Neural cell (in vitro differentiated cells): ENCODE measurements at regions not wholly inside any gene's neighbourhood (a gene's known extent, or its start where the extent isn't known, plus 50 kb on each side); places are given as distances from the start of the nearest gene placed in this dataset.

Experiments
- SMC3 ChIP-seq: fragments of 450-650 bp; conservative IDR thresholded peaks from 2 replicates; pipeline ENCODE4 v1.6.1; 2014; ENCODE audit warnings: antibody characterized with exemption, mild to moderate bottlenecking, moderate library complexity; ENCODE audit not compliant: poor library complexity
- TF ChIP-seq, protein P1 (sequence below): fragments of 450-650 bp; IDR thresholded peaks from 2 replicates; pipeline ENCODE4 v1.5.1; 2014; ENCODE audit warnings: antibody characterized with exemption, mild to moderate bottlenecking, moderate library complexity; ENCODE audit not compliant: poor library complexity, severe bottlenecking

DNA sequence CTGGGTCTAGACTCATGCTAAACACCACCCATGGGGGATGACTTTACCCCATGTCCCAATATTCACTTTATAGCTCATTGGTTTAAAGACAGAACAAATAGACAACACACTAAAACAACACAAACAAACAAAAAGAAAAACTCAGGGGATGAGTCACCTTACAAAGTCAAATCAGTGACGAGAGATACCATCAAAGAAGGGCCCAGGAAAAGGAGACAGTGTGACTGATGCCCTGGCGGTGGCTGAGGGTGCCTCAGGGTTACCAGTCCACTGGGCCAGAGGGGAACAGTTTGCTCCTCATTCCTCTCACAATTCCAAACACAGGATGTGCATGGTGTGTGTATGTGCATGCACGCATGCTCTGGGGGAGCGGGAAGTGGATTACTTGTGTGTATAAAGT is 171.3 kb upstream of the PRKCQ start:
- TF ChIP-seq, protein P1, sequence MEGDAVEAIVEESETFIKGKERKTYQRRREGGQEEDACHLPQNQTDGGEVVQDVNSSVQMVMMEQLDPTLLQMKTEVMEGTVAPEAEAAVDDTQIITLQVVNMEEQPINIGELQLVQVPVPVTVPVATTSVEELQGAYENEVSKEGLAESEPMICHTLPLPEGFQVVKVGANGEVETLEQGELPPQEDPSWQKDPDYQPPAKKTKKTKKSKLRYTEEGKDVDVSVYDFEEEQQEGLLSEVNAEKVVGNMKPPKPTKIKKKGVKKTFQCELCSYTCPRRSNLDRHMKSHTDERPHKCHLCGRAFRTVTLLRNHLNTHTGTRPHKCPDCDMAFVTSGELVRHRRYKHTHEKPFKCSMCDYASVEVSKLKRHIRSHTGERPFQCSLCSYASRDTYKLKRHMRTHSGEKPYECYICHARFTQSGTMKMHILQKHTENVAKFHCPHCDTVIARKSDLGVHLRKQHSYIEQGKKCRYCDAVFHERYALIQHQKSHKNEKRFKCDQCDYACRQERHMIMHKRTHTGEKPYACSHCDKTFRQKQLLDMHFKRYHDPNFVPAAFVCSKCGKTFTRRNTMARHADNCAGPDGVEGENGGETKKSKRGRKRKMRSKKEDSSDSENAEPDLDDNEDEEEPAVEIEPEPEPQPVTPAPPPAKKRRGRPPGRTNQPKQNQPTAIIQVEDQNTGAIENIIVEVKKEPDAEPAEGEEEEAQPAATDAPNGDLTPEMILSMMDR, result no peak
- no peak for TF ChIP-seq SMC3
